ENCODE measurements at regions not wholly inside any gene's neighbourhood (a gene's known extent, or its start where the extent isn't known, plus 50 kb on each side); places are given as distances from the start of the nearest gene placed in this dataset.
"Not testable (repeated sequence)": the region's sequence is repeated elsewhere in the genome, so short reads cannot be mapped to it uniquely, and the experiment has no call there.

GRCh38 chr19:29040292-29040691 lies 172.7 kb downstream of the UQCRFS1 start:
- H3K4me3 ChIP-seq (ENCODE audit: control insufficient read depth, low read depth, low read length), result no peak overlapping the region
- no peak for DNase-seq (ENCODE audit: low read depth)
- no peak for TF ChIP-seq CTCF (IDR thresholded peaks at IDR 0.05; ENCODE audit: control insufficient read depth, insufficient read depth, low read depth, low read length, missing control alignments)

GRCh38 chr19:29039036-29039435 lies 173.9 kb downstream of the UQCRFS1 start:
- not testable (repeated sequence) for H3K4me3 ChIP-seq (ENCODE audit: control insufficient read depth, low read depth, low read length); DNase-seq (ENCODE audit: low read depth)

- H3K4me3 ChIP-seq (ENCODE audit: control insufficient read depth, low read depth, low read length), result no peak overlapping the region
- DNase-seq (ENCODE audit: low read depth), result no peak
- no peak for TF ChIP-seq CTCF (IDR thresholded peaks at IDR 0.05; ENCODE audit: control insufficient read depth, insufficient read depth, low read depth, low read length, missing control alignments)
These were observed 181.7 kb downstream of the UQCRFS1 start for GRCh38 chr19:29031216-29031615.

GRCh38 chr19:29029268-29029958 lies 183.5 kb downstream of the UQCRFS1 start:
- DNase-seq (ENCODE audit: low read depth), result peak; percentile 5
- H3K4me3 ChIP-seq (ENCODE audit: control insufficient read depth, low read depth, low read length), result no peak overlapping the region
- TF ChIP-seq CTCF (IDR thresholded peaks at IDR 0.05; ENCODE audit: control insufficient read depth, insufficient read depth, low read depth, low read length, missing control alignments), result no peak

- no peak overlapping the region for H3K4me3 ChIP-seq (ENCODE audit: control insufficient read depth, low read depth, low read length)
- no peak for TF ChIP-seq CTCF (IDR thresholded peaks at IDR 0.05; ENCODE audit: control insufficient read depth, insufficient read depth, low read depth, low read length, missing control alignments)
- DNase-seq (ENCODE audit: low read depth), result no peak
These were observed 190.4 kb downstream of the UQCRFS1 start for GRCh38 chr19:29022599-29022998.

- H3K4me3 ChIP-seq (ENCODE audit: control insufficient read depth, low read depth, low read length), result no peak overlapping the region
- DNase-seq (ENCODE audit: low read depth), result no peak
- TF ChIP-seq CTCF (IDR thresholded peaks at IDR 0.05; ENCODE audit: control insufficient read depth, insufficient read depth, low read depth, low read length, missing control alignments), result no peak
These were observed 190.8 kb downstream of the UQCRFS1 start for GRCh38 chr19:29022165-29022564.

GRCh38 chr19:29021232-29021916 lies 191.6 kb downstream of the UQCRFS1 start:
- no peak for DNase-seq (ENCODE audit: low read depth)
- no peak for TF ChIP-seq CTCF (IDR thresholded peaks at IDR 0.05; ENCODE audit: control insufficient read depth, insufficient read depth, low read depth, low read length, missing control alignments)
- H3K4me3 ChIP-seq (ENCODE audit: control insufficient read depth, low read depth, low read length), result no peak overlapping the region
